ENCODE measurements at regions not wholly inside any gene's neighbourhood (a gene's known extent, or its start where the extent isn't known, plus 50 kb on each side); places are given as distances from the start of the nearest gene placed in this dataset.
"Not testable (repeated sequence)": the region's sequence is repeated elsewhere in the genome, so short reads cannot be mapped to it uniquely, and the experiment has no call there.

GRCh38 chr12:45509621-45510020 is 219.9 kb upstream of the ARID2 start:
- FAIRE-seq (no peak), DNase-seq (ENCODE audit: insufficient read length, low spot score) (no peak)
- TF ChIP-seq CTCF (IDR thresholded peaks at IDR 0.05; ENCODE audit: insufficient read depth, missing control alignments) = no peak

GRCh38 chr12:45517381-45517780 is 212.1 kb upstream of the ARID2 start:
- FAIRE-seq = no peak
- TF ChIP-seq CTCF (IDR thresholded peaks at IDR 0.05; ENCODE audit: insufficient read depth, missing control alignments) = no peak
- no peak for DNase-seq (ENCODE audit: insufficient read length, low spot score)

- FAIRE-seq = no peak
- TF ChIP-seq CTCF (IDR thresholded peaks at IDR 0.05; ENCODE audit: insufficient read depth, missing control alignments) = no peak
- no peak for DNase-seq (ENCODE audit: insufficient read length, low spot score)
These were observed 210.9 kb upstream of the ARID2 start for GRCh38 chr12:45518291-45519235.

GRCh38 chr12:45522227-45522626 is 207.3 kb upstream of the ARID2 start:
- FAIRE-seq = no peak
- no peak for TF ChIP-seq CTCF (IDR thresholded peaks at IDR 0.05; ENCODE audit: insufficient read depth, missing control alignments)

GRCh38 chr12:45526823-45527222 is 202.7 kb upstream of the ARID2 start:
- DNase-seq (ENCODE audit: insufficient read length, low spot score); FAIRE-seq: not testable (repeated sequence)

More at GRCh38 chr12:45522227-45522626, 207.3 kb upstream of the ARID2 start:
- no peak for DNase-seq (ENCODE audit: insufficient read length, low spot score)

- DNase-seq (ENCODE audit: insufficient read length, low spot score) (no peak), FAIRE-seq (no peak)
- no peak for TF ChIP-seq CTCF (IDR thresholded peaks at IDR 0.05; ENCODE audit: insufficient read depth, missing control alignments)
These were observed 197.4 kb upstream of the ARID2 start for GRCh38 chr12:45532113-45532512.

GRCh38 chr12:45535610-45536180 is 193.8 kb upstream of the ARID2 start:
- DNase-seq (ENCODE audit: insufficient read length, low spot score) (no peak), FAIRE-seq (no peak)
- no peak for TF ChIP-seq CTCF (IDR thresholded peaks at IDR 0.05; ENCODE audit: insufficient read depth, missing control alignments)

Data from D721Med (cell line).